Left colon (tissue), 2 donors: ENCODE measurements at regions not wholly inside any gene's neighbourhood (a gene's known extent, or its start where the extent isn't known, plus 50 kb on each side); places are given as distances from the start of the nearest gene placed in this dataset.

ENCODE experiments used
- ATAC-seq: fragments of 200-7000 bp; cut with Tn5 transposase; one replicate; pipeline ENCODE4 v1.9.1; 2020; ENCODE audit warnings: mild to moderate bottlenecking, moderate library complexity
- DNase-seq, 2 donors: peaks; one replicate each; pipeline ENCODE4 v3.0.0-alpha.2; 2020
- intact Hi-C, 2 donors: fragments of 100-400 bp; cut with DNase I in 1 of 2; cut with micrococcal nuclease in 1 of 2; formaldehyde crosslinking; loops; one replicate each; pipeline versions ENCODE4 v1.11.2 to v1.14.0; 2022; cut with DNase I, micrococcal nuclease
- donor health status: DM: no; HTN: no; CAD: no.
- donor health status: DM: yes; HTN: yes; CAD: no.

DNA sequence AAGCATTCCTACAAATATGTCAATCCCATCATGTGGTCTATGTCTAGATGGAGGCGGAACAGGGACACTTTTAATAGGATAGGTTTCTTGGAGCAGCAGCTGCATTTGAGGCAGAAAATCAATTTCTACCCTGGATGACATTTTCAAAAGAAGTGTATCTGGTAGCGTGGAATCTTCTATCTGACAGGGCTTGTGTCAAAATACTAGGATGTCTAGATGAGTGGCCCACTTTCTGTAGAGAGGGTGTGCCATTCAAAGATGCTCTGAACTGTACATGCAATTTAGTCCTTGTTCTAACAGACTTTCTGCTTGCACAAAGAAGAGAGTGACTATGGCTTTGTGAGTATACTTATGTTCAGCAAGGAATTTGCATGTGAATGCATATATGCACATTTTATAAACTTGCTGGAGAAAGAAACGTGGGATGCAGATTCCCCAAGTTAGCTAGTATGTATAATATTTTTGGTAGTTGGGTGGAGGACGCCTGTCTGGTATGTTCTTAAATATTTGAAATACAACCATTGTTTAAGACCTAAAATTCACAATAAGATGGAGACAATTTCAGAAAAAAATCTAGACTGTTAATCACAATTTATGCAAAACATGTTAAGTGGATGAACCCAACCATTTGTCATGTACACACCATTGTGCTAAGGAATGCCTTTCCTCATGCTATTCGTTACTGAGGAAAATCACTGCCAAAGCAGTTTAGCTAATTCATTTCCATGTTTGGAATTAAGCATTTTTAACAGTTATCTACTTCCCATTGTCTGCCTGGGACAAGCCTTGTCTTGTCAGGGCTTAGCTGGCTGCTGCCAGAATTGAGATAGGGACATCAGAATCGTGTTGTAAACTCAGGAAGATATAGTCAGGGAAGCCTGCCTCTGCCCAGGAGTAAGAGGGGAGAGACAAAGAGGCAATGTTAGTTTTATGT, 129.1 kb upstream of the MEF2C start:
- intact Hi-C loops, result no loop called here
- no peak for ATAC-seq
- DNase-seq, result no peak

- DNase-seq (no peak), ATAC-seq (no peak)
- intact Hi-C loops, result no loop called here
Observed at GRCh38 chr5:89010512-89010911, 127.5 kb upstream of the MEF2C start.

- intact Hi-C loops, result no loop called here
- DNase-seq, result no peak
- ATAC-seq, result no peak
Observed at GRCh38 chr5:89008291-89008690, 125.3 kb upstream of the MEF2C start.

- intact Hi-C loops, result no loop called here
- ATAC-seq, result no peak
- DNase-seq, result no peak
Observed at GRCh38 chr5:89005990-89006389, 123.0 kb upstream of the MEF2C start.

DNA sequence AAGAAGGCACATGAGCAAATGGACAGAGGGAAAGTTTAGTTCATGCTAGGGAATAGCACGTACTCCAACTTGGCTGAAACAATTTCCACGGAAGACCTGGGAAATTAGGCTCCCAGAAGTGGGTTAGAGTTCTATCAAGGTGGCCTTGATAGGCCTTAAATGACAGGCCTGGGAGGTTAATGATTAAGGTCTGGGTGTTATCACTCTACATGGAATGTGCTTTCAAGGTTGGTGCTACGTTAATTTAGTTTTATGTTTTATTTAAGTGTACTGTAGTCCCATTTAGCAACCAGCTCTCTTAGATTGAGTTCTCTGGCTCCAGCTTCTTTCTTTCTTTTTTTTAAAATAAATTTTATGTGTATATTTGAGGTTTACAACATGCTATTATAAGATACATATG, 121.4 kb upstream of the MEF2C start:
- no peak for DNase-seq
- intact Hi-C loops, result no loop called here
- ATAC-seq, result peak; percentile 88

GRCh38 chr5:89003563-89004036, 120.6 kb upstream of the MEF2C start:
- DNase-seq (no peak), ATAC-seq (no peak)
- intact Hi-C loops, result no loop called here

- no peak for ATAC-seq
- no peak for DNase-seq
- intact Hi-C loops, result no loop called here
Observed at GRCh38 chr5:88999853-89000252, 116.9 kb upstream of the MEF2C start.

- intact Hi-C loops, result no loop called here
- ATAC-seq (no peak), DNase-seq (no peak)
Observed at GRCh38 chr5:88997937-88998336, 115.0 kb upstream of the MEF2C start.

DNA sequence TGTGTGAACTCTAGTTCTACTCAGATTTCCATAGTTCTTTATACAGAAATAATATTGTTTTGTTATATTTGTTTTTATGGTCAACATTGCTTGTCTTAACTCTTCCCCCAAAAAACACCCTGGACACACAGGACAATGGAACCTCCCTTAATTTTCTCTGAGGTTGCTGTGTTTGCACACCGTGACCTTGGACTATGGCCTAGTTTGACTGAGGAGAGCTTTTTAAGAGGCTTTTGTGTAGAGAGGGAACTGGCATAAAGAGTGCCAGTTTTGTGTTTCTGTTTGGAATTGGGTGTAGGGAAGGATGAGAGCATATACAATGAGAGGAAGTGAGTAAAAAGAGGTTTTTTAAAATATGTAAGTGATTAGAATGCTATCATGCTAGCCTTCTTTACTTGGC, 101.1 kb upstream of the MEF2C start:
- intact Hi-C loops, result no loop called here
- DNase-seq, result no peak
- ATAC-seq, result no peak

GRCh38 chr5:88979726-88980125, 96.7 kb upstream of the MEF2C start:
- ATAC-seq, result no peak
- DNase-seq, result no peak
- intact Hi-C loops, result no loop called here

DNA sequence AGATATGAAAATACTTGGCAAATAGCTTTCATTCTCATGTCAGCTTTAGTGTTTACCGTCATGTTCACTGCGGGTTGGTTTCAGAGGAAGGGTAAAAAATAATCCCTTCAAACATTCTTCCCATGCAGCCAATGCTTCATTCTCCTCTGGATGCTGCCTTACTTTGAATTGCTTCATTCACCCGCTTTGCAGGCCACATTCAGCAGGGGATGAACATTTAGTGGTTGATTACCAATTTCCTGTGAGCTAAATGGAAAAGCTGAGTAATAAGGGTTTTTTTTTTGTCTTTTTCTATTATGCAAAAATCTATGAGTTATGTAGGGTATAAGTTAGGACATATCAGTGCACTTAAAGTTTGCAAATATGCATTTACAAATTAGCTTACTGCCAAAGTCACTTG, 96.3 kb upstream of the MEF2C start:
- DNase-seq (no peak), ATAC-seq (no peak)
- intact Hi-C loops, result no loop called here

- ATAC-seq, result no peak
- DNase-seq, result no peak
Observed at GRCh38 chr5:88976914-88977313, 93.9 kb upstream of the MEF2C start.

DNA sequence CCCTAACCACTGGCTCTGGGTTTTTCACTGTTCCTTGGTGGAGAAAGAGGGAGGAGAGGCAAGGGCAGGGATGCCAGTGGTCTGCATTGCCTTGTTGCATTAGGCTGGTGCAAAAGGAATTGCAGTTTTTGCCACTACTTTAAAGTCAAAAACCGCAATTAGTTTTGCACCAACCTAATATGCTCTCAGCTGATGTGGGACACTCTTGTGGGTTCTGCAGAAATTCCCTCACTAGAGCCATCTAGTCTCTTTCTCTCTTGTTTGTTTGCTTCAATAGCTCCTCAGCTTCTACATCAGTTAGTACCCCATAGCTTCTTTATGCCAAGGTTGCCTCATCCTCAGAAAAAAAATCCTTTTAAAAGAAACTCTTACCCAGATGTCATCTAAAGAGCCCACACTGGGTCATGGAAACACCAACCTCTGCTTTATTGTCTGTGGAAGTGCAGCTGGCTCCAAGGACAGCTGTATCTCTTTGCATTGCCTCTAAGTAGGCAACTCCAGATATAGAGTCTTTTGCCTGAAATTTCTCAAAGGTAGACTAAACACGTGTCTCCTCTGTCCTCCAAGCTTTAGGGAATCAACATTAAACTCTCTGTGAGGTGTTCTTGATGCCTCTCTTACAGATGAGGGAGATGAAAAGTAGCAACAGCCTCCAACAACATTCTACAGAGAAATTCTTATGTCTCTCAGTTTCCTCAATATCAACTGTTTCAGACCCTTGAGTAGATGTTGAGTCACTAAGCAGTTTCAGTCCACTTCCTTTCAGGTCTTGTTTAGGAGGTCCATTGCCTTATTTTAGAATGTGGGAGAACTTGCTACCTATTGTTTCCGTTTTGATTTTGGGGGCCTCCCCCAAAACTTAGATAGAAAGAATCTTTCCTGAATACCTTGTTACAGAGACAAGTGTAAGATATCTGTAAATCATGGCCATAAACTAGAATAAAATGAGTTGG, 84.9 kb upstream of the MEF2C start:
- intact Hi-C loops, result no loop called here
- ATAC-seq (no peak), DNase-seq (no peak)

More at GRCh38 chr5:88976914-88977313, 93.9 kb upstream of the MEF2C start:
- intact Hi-C loops, result no loop called here

DNA sequence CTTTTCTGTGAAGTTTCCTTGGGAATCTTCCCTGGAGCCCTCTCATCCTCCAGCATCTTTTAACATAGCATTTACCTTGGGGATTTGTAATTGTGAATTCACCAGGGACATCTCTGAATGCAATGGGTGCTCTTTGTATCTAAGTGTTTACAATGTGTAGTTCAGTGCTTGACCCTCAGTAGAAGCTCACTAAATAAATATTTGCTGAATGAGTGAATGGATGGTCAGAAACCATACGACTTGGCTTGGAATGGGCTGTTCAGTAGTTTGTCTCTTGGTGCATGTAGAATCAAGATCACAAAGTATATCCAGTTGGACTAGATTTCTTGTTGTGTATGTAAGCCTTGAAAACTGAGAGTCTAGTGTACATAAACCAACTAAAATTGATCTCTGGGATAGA, 81.8 kb upstream of the MEF2C start:
- ATAC-seq (no peak), DNase-seq (no peak)
- intact Hi-C loops, result no loop called here

GRCh38 chr5:88957013-88957412, 74.0 kb upstream of the MEF2C start:
- intact Hi-C loops, result no loop called here
- ATAC-seq (no peak), DNase-seq (no peak)

DNA sequence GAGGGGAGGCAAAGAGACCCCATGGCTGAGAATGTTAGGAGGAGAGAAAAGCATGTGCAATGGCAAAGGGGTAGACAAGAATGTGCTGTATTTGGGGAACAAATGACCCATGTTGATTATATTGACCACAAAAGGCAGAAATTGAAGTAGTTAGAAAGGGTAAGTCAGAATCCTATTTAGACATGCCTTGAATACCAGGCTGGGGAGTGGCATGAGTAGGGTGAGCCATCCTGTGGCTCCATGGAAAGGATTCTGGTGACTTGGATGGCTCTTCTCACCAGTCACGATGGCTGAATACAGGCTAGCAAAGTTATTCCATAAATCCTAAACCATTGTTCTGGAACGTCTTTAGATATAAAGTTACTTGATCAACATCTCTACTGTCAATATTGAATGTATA, 73.4 kb upstream of the MEF2C start:
- intact Hi-C loops, result no loop called here
- no peak for ATAC-seq
- no peak for DNase-seq

DNA sequence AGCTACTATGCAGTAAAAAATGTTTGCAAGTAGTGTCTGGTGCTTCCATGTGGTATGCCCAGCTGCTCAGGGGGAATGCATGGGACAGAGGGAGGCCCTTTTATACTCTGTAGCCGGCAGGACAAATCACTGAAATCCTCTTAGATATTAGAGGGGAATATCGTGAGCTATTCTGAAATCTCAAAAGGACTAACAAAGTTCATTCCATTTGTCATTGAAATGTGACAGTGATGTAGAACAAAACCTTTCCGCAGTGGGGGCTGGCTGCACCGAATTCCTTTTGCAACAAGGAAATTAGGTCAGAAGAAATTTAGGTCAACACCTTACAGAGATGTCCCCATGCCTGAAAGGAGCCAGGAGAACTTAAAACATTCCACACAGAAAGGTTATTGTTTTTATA, 72.4 kb upstream of the MEF2C start:
- ATAC-seq, result no peak
- intact Hi-C loops, result no loop called here

GRCh38 chr5:88954511-88954910, 71.5 kb upstream of the MEF2C start:
- DNase-seq (no peak), ATAC-seq (no peak)
- intact Hi-C loops, result no loop called here

More for the DNA sequence above, 72.4 kb upstream of the MEF2C start:
- DNase-seq, result no peak

DNA sequence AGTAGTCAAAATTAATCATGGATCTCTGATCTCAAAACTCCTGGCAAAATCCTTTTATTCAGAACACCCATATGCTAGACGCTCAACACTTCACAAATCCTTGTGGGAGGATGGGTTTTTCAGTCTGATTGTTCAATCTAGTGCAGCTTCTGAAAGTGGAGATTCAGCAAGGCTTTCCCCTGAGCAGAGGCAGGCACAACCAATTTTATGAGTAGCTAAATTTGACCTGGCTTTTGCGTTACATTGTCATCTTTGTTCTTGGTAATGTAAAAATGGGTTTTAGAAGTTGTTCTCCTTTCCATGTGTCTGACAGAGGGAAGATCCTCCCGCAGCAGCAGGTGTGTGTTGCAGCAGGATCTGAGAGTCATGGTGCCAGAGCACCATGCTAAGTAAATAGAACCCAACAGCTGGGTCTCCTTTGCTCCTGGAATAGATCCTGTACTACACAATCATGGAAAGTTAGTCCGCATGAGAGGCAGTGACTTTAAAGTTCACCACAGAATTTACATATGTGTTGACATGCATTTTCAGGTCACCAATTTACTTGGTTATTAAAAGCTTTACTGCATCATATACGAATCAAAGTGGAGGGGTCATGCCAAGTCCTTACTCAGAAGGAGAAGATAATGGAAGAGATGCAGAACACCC, 70.1 kb upstream of the MEF2C start:
- intact Hi-C loops, result no loop called here
- DNase-seq (no peak), ATAC-seq (no peak)
